Stomach (tissue), 4 donors: ENCODE measurements at regions not wholly inside any gene's neighbourhood (a gene's known extent, or its start where the extent isn't known, plus 50 kb on each side); places are given as distances from the start of the nearest gene placed in this dataset.

Experiments
- POLR2AphosphoS5 ChIP-seq, 3 donors: sonication (generic); formaldehyde crosslinking; IDR thresholded peaks; one replicate each; pipeline ENCODE4 v1.6.1; 2016; ENCODE audit warnings: antibody characterized with exemption in 3 of 3
- TF ChIP-seq, protein P1 (sequence below), 7 experiments: fragments of 450-650 bp in 4 of 7; fragments of 200-600 bp in 3 of 7; sonication (generic) in 3 of 7; IDR thresholded peaks; one replicate each; pipeline ENCODE4 v1.5.1; 2016 to 2019; ENCODE audit warnings: antibody characterized with exemption in 7 of 7, control low read depth in 2 of 7, mild to moderate bottlenecking in 1 of 7

- no peak for TF ChIP-seq POLR2AphosphoS5 (IDR thresholded peaks at IDR 0.05)
- TF ChIP-seq, protein P1, sequence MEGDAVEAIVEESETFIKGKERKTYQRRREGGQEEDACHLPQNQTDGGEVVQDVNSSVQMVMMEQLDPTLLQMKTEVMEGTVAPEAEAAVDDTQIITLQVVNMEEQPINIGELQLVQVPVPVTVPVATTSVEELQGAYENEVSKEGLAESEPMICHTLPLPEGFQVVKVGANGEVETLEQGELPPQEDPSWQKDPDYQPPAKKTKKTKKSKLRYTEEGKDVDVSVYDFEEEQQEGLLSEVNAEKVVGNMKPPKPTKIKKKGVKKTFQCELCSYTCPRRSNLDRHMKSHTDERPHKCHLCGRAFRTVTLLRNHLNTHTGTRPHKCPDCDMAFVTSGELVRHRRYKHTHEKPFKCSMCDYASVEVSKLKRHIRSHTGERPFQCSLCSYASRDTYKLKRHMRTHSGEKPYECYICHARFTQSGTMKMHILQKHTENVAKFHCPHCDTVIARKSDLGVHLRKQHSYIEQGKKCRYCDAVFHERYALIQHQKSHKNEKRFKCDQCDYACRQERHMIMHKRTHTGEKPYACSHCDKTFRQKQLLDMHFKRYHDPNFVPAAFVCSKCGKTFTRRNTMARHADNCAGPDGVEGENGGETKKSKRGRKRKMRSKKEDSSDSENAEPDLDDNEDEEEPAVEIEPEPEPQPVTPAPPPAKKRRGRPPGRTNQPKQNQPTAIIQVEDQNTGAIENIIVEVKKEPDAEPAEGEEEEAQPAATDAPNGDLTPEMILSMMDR (IDR thresholded peaks at IDR 0.05), result no peak
These were observed 88.8 kb upstream of the EYA2 start for GRCh38 chr20:46805836-46806235.
